ENCODE measurements at regions not wholly inside any gene's neighbourhood (a gene's known extent, or its start where the extent isn't known, plus 50 kb on each side); places are given as distances from the start of the nearest gene placed in this dataset.

DNA sequence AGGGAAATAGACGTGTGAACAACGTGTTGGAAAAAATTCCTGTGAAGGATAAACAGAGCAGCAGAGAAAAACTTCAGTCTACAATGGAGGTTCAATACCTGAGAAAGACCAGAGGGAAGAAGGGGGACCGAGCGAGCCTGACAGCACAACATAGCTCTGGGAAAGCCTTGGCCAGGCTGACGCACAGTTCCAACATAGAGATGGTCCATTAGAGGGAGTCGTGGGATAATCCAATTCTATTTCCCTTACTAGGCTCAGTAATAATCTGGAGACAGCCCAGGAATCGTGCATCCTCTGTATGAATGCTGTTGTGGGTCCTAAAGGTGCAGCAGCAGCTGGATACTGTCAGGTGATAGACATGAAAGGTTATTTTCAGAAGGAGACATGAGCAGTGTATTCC lies 370.8 kb upstream of the BTBD3 start:
- TF ChIP-seq, protein P1, sequence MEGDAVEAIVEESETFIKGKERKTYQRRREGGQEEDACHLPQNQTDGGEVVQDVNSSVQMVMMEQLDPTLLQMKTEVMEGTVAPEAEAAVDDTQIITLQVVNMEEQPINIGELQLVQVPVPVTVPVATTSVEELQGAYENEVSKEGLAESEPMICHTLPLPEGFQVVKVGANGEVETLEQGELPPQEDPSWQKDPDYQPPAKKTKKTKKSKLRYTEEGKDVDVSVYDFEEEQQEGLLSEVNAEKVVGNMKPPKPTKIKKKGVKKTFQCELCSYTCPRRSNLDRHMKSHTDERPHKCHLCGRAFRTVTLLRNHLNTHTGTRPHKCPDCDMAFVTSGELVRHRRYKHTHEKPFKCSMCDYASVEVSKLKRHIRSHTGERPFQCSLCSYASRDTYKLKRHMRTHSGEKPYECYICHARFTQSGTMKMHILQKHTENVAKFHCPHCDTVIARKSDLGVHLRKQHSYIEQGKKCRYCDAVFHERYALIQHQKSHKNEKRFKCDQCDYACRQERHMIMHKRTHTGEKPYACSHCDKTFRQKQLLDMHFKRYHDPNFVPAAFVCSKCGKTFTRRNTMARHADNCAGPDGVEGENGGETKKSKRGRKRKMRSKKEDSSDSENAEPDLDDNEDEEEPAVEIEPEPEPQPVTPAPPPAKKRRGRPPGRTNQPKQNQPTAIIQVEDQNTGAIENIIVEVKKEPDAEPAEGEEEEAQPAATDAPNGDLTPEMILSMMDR (IDR thresholded peaks at IDR 0.05; ENCODE audit: poor library complexity, severe bottlenecking) = peak; percentile 25
- TF ChIP-seq EZH2 (IDR thresholded peaks at IDR 0.05; ENCODE audit: borderline replicate concordance, insufficient read depth, low read length, poor library complexity, severe bottlenecking) (no peak), SMC3 (conservative IDR thresholded peaks at IDR 0.05; ENCODE audit: poor library complexity) (no peak), RAD21 (conservative IDR thresholded peaks at IDR 0.05) (peak; percentile 35), POLR2AphosphoS5 (IDR thresholded peaks at IDR 0.05) (no peak)

All from neural cell (in vitro differentiated cells).